NT2/D1 (cell line): ENCODE measurements at regions not wholly inside any gene's neighbourhood (a gene's known extent, or its start where the extent isn't known, plus 50 kb on each side); places are given as distances from the start of the nearest gene placed in this dataset.
A peak's percentile ranks its signal among the peaks of the same experiment; 100 is the strongest.

Experiments
- DNase-seq: peaks from one replicate; pipeline ENCODE4 v3.0.0-alpha.2; 2011; ENCODE audit warnings: low read depth, low spot score
- H3K27me3 ChIP-seq: 2 replicates; pipeline ENCODE4 v1.6.0; 2011; ENCODE audit warnings: mild to moderate bottlenecking; ENCODE audit not compliant: insufficient read length, insufficient read depth
- H3K36me3 ChIP-seq: 2 replicates; pipeline ENCODE4 v1.6.1; 2011; ENCODE audit warnings: mild to moderate bottlenecking, low read length, mixed read lengths; ENCODE audit not compliant: insufficient read depth, insufficient read length
- H3K4me1 ChIP-seq: 2 replicates; pipeline ENCODE4 v1.5.1; 2011; ENCODE audit not compliant: insufficient read depth, insufficient read length
- H3K4me3 ChIP-seq: 2 replicates; pipeline ENCODE4 v1.5.1; 2011; ENCODE audit warnings: low read depth; ENCODE audit not compliant: insufficient read length
- H3K9ac ChIP-seq: 2 replicates; pipeline ENCODE4 v1.6.0; 2011; ENCODE audit warnings: low read depth; ENCODE audit not compliant: insufficient read length
- H3K9me3 ChIP-seq: 2 replicates; pipeline ENCODE4 v1.5.1; 2011; ENCODE audit warnings: mild to moderate bottlenecking, low read length; ENCODE audit not compliant: insufficient read depth
- SUZ12 ChIP-seq: IDR thresholded peaks from 2 replicates; pipeline ENCODE4 v1.6.1; 2011; ENCODE audit not compliant: insufficient read length, insufficient read depth; ENCODE audit errors: extremely low read depth
- YY1 ChIP-seq: IDR thresholded peaks from 2 replicates; pipeline ENCODE4 v1.6.1; 2011; ENCODE audit not compliant: insufficient read length, insufficient read depth
- ZNF274 ChIP-seq: IDR thresholded peaks from 2 replicates; pipeline ENCODE4 v1.6.1; 2011; ENCODE audit warnings: mild to moderate bottlenecking, low read depth, low read length

DNA sequence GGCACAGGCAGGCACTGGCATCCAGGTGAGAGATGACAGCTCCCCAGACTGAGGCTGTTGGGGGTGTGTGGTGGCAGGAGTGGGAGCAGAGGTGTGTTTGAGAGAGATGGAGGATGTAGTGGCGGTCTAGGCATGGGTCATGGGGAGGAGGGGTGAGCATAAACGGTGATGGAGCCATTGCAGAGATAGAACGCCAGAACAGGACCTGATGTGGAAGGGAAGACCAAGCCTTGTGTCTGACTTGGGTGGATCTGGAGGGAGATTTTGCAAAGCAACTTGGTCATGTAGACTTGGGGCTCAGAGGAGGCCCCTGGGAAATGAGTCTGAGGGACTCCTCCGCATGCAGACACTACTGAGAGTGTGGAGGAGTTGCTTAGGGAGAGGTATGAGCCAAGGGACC lies 50.0 kb upstream of the CLDN5 start:
- H3K27me3 ChIP-seq: no peaks in the 10 kb centered on the region
- peaks cover 10% of the 10 kb centered on the region for H3K4me1 ChIP-seq
- no peak for DNase-seq
- no peak overlapping the region for H3K9ac ChIP-seq
- no peak for TF ChIP-seq SUZ12
- TF ChIP-seq YY1: no peak
- no peak for TF ChIP-seq ZNF274
- H3K9me3 ChIP-seq: no peaks in the 10 kb centered on the region
- no peaks in the 10 kb centered on the region for H3K36me3 ChIP-seq
- no peak overlapping the region for H3K4me3 ChIP-seq

GRCh38 chr22:19576460-19577421 lies 52.5 kb upstream of the CLDN5 start:
- Histone ChIP-seq H3K36me3 (no peaks in the 10 kb centered on the region), H3K9ac (peak overlapping the region; percentile 3), H3K27me3 (no peaks in the 10 kb centered on the region), H3K4me1 (peaks cover 12% of the 10 kb centered on the region), H3K9me3 (no peaks in the 10 kb centered on the region), H3K4me3 (no peak overlapping the region)
- no peak for DNase-seq
- TF ChIP-seq ZNF274 (no peak), SUZ12 (no peak), YY1 (no peak)

DNA sequence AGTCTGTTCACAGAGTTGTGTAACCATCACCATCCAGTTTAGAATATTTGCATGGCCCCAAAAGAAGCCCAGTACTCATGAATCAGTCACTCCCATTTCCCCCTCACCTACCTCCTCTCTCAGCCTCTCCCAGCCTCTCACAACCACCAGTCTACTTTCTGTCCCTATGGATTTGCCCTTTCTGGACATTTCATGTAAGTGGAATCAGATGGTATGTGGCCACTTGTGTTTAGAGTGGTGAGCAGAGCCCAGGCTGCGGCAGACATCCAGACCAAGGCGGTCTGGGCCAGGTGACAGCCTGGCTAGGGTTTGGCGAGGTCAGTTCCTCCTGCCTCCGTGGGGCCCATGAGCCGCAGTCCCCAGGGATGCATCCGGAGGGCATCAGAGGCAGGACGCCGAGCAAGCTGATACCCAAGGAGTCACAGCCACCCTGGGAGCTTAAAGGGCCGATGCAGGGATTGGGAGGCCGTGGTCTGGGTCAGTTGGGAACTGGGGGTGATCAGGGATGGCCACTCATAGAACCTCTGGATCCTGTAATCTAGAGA lies 53.3 kb upstream of the CLDN5 start:
- TF ChIP-seq ZNF274: no peak
- no peak for TF ChIP-seq YY1
- no peak for TF ChIP-seq SUZ12
- Histone ChIP-seq H3K27me3 (no peaks in the 10 kb centered on the region), H3K9me3 (no peaks in the 10 kb centered on the region), H3K9ac (peak overlapping the region; percentile 3), H3K36me3 (no peaks in the 10 kb centered on the region), H3K4me3 (no peak overlapping the region), H3K4me1 (peaks cover 12% of the 10 kb centered on the region)
- no peak for DNase-seq

DNA sequence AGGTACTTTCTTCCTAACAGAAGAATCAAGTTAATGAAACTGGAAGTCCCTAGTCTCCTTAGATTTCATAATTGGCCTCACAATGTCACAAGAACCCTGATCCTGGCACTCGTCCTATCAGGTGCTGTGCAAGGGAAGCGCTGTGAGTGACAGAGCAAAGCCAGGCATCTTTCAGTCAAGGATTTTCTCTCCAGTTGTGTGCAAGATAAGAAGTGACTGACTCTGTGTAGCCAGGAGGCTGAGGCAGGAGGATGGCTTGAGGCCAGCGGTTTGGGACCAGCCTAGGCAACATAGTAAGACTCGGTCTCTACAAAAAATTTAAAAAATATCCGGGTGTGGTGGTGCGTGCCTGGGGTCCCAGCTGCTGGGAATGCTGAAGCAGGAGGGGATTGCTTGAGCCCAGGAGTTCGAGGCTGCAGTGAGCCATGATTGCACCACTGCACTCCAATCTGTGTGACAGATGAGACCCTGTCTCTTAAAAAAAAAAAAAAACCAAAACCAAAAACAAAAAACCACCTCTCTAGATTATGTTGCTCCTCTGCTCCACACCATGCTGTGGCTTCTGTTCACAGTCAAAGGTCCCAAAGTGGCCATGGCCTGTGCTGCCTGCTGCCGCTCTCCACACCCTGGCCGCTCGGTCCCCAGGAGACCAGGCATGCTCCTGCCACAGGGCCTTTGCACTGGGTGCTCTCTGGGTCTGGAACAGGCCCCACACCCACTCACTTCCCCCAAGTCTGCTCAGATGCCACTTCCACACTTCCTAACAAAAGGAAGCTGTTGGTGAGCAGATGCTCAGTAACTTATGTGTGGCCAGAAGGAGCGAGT lies 54.2 kb upstream of the CLDN5 start:
- Histone ChIP-seq H3K27me3 (no peaks in the 10 kb centered on the region), H3K9me3 (no peaks in the 10 kb centered on the region), H3K36me3 (no peaks in the 10 kb centered on the region), H3K4me3 (no peak overlapping the region), H3K9ac (peak overlapping the region; percentile 32), H3K4me1 (peaks cover 12% of the 10 kb centered on the region)
- TF ChIP-seq SUZ12 (no peak), ZNF274 (no peak), YY1 (no peak)
- DNase-seq: no peak

GRCh38 chr22:19579115-19579811 lies 55.1 kb upstream of the CLDN5 start:
- H3K4me3 ChIP-seq: no peak overlapping the region

DNA sequence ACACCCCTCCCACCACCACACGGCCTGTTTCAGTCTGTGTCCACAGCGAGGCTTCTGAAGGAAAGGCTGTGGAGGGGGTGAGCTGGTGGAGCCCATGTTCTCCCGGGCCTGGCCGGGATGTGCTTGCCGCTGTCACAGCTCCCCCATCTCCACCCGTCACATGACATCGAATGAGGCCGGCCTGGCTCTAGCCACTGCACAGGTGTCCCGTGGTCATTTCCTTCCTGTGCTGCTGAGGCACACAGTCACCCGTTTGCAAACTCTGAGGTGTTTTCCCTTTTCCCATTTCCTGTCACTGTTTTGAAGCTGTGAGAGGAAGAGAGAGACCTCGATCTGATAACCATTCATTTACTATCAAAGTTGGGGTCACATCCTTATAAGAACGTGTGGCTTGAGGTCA lies 55.7 kb upstream of the CLDN5 start:
- Histone ChIP-seq H3K9me3 (no peaks in the 10 kb centered on the region), H3K9ac (no peak overlapping the region), H3K4me3 (no peak overlapping the region), H3K36me3 (no peaks in the 10 kb centered on the region), H3K27me3 (no peaks in the 10 kb centered on the region), H3K4me1 (peaks cover 12% of the 10 kb centered on the region)
- no peak for DNase-seq
- no peak for TF ChIP-seq YY1
- no peak for TF ChIP-seq SUZ12
- no peak for TF ChIP-seq ZNF274

More at GRCh38 chr22:19579115-19579811, 55.1 kb upstream of the CLDN5 start:
- H3K27me3 ChIP-seq: no peaks in the 10 kb centered on the region
- H3K9me3 ChIP-seq: no peaks in the 10 kb centered on the region
- DNase-seq: no peak
- H3K36me3 ChIP-seq: no peaks in the 10 kb centered on the region
- H3K9ac ChIP-seq: peak overlapping the region; percentile 32
- peaks cover 12% of the 10 kb centered on the region for H3K4me1 ChIP-seq
- TF ChIP-seq SUZ12 (no peak), YY1 (no peak), ZNF274 (no peak)
